ENCODE measurements at regions not wholly inside any gene's neighbourhood (a gene's known extent, or its start where the extent isn't known, plus 50 kb on each side); places are given as distances from the start of the nearest gene placed in this dataset.
"Not testable (repeated sequence)": the region's sequence is repeated elsewhere in the genome, so short reads cannot be mapped to it uniquely, and the experiment has no call there.

- ATAC-seq (ENCODE audit: low read depth) (no peak), DNase-seq (no peak)
- Mint-ChIP-seq H3K4me3 (no peak overlapping the region), H3K4me1 (no peaks in the 10 kb centered on the region), H3K36me3 (no peaks in the 10 kb centered on the region), H3K27ac (no peak overlapping the region), H3K27me3 (no peaks in the 10 kb centered on the region), H3K9me3 (no peaks in the 10 kb centered on the region)
- POLR2A ChIA-PET, result no interaction called here
Measured at GRCh38 chr4:115234405-115235093, 121.1 kb upstream of the NDST4 start.

- POLR2A ChIA-PET, result no interaction called here
- H3K4me3 Mint-ChIP-seq, result no peak overlapping the region
- no peaks in the 10 kb centered on the region for H3K27me3 Mint-ChIP-seq
- no peak for ATAC-seq (ENCODE audit: low read depth)
- no peak for DNase-seq
- H3K27ac Mint-ChIP-seq, result no peak overlapping the region
- no peaks in the 10 kb centered on the region for H3K4me1 Mint-ChIP-seq
- no peaks in the 10 kb centered on the region for H3K36me3 Mint-ChIP-seq
- no peaks in the 10 kb centered on the region for H3K9me3 Mint-ChIP-seq
Measured at GRCh38 chr4:115233600-115233999, 120.2 kb upstream of the NDST4 start.

- no peaks in the 10 kb centered on the region for H3K9me3 Mint-ChIP-seq
- DNase-seq, result no peak
- H3K27me3 Mint-ChIP-seq, result no peaks in the 10 kb centered on the region
- H3K27ac Mint-ChIP-seq, result no peak overlapping the region
- POLR2A ChIA-PET, result no interaction called here
- ATAC-seq (ENCODE audit: low read depth), result no peak
- no peaks in the 10 kb centered on the region for H3K36me3 Mint-ChIP-seq
- H3K4me1 Mint-ChIP-seq, result no peaks in the 10 kb centered on the region
- no peak overlapping the region for H3K4me3 Mint-ChIP-seq
Measured at GRCh38 chr4:115229873-115230272, 116.5 kb upstream of the NDST4 start.

- H3K36me3 Mint-ChIP-seq, result no peaks in the 10 kb centered on the region
- no peak for ATAC-seq (ENCODE audit: low read depth)
- POLR2A ChIA-PET, result no interaction called here
- H3K4me1 Mint-ChIP-seq, result no peaks in the 10 kb centered on the region
- no peak for DNase-seq
- no peaks in the 10 kb centered on the region for H3K9me3 Mint-ChIP-seq
- H3K4me3 Mint-ChIP-seq, result no peak overlapping the region
- no peak overlapping the region for H3K27ac Mint-ChIP-seq
- no peaks in the 10 kb centered on the region for H3K27me3 Mint-ChIP-seq
Measured at GRCh38 chr4:115228851-115229250, 115.4 kb upstream of the NDST4 start.

GRCh38 chr4:115222061-115222460, 108.6 kb upstream of the NDST4 start:
- Mint-ChIP-seq H3K27ac (no peak overlapping the region), H3K4me3 (no peak overlapping the region), H3K36me3 (no peaks in the 10 kb centered on the region), H3K27me3 (no peaks in the 10 kb centered on the region), H3K4me1 (no peaks in the 10 kb centered on the region), H3K9me3 (no peaks in the 10 kb centered on the region)
- ATAC-seq (ENCODE audit: low read depth) (no peak), DNase-seq (no peak)
- POLR2A ChIA-PET, result no interaction called here

GRCh38 chr4:115219862-115220261, 106.4 kb upstream of the NDST4 start:
- Mint-ChIP-seq H3K4me1 (no peaks in the 10 kb centered on the region), H3K27ac (no peak overlapping the region), H3K36me3 (no peaks in the 10 kb centered on the region), H3K27me3 (no peaks in the 10 kb centered on the region), H3K4me3 (no peak overlapping the region), H3K9me3 (no peaks in the 10 kb centered on the region)
- ATAC-seq (ENCODE audit: low read depth), result no peak
- POLR2A ChIA-PET, result no interaction called here
- DNase-seq, result no peak

GRCh38 chr4:115219315-115219860, 106.0 kb upstream of the NDST4 start:
- ATAC-seq (ENCODE audit: low read depth), result no peak

GRCh38 chr4:115215935-115216334, 102.5 kb upstream of the NDST4 start:
- H3K36me3 Mint-ChIP-seq, result no peaks in the 10 kb centered on the region
- no peaks in the 10 kb centered on the region for H3K27me3 Mint-ChIP-seq
- DNase-seq (no peak), ATAC-seq (ENCODE audit: low read depth) (no peak)
- H3K4me3 Mint-ChIP-seq, result no peak overlapping the region
- H3K27ac Mint-ChIP-seq, result no peak overlapping the region
- no peaks in the 10 kb centered on the region for H3K4me1 Mint-ChIP-seq
- POLR2A ChIA-PET, result no interaction called here
- no peaks in the 10 kb centered on the region for H3K9me3 Mint-ChIP-seq

More at GRCh38 chr4:115219315-115219860, 106.0 kb upstream of the NDST4 start:
- no peak for DNase-seq
- Mint-ChIP-seq H3K27ac (no peak overlapping the region), H3K4me3 (no peak overlapping the region), H3K4me1 (no peaks in the 10 kb centered on the region), H3K36me3 (no peaks in the 10 kb centered on the region), H3K27me3 (no peaks in the 10 kb centered on the region), H3K9me3 (no peaks in the 10 kb centered on the region)
- POLR2A ChIA-PET, result no interaction called here

GRCh38 chr4:115213716-115214115, 100.3 kb upstream of the NDST4 start:
- Mint-ChIP-seq H3K27me3 (no peaks in the 10 kb centered on the region), H3K27ac (no peak overlapping the region), H3K36me3 (no peaks in the 10 kb centered on the region), H3K9me3 (no peaks in the 10 kb centered on the region), H3K4me3 (no peak overlapping the region), H3K4me1 (no peaks in the 10 kb centered on the region)
- ATAC-seq (ENCODE audit: low read depth) (no peak), DNase-seq (no peak)
- POLR2A ChIA-PET, result no interaction called here

- no peaks in the 10 kb centered on the region for H3K9me3 Mint-ChIP-seq
- no peak for DNase-seq
- H3K4me1 Mint-ChIP-seq, result no peaks in the 10 kb centered on the region
- POLR2A ChIA-PET, result no interaction called here
- no peaks in the 10 kb centered on the region for H3K27me3 Mint-ChIP-seq
- ATAC-seq (ENCODE audit: low read depth), result no peak
- H3K36me3 Mint-ChIP-seq, result no peaks in the 10 kb centered on the region
- no peak overlapping the region for H3K4me3 Mint-ChIP-seq
- no peak overlapping the region for H3K27ac Mint-ChIP-seq
Measured at GRCh38 chr4:115201042-115201330, 87.6 kb upstream of the NDST4 start.

- ATAC-seq (ENCODE audit: low read depth); DNase-seq; H3K36me3 Mint-ChIP-seq; H3K27ac Mint-ChIP-seq; H3K4me1 Mint-ChIP-seq; H3K27me3 Mint-ChIP-seq; H3K9me3 Mint-ChIP-seq; H3K4me3 Mint-ChIP-seq; POLR2A ChIA-PET: not testable (repeated sequence)
Measured at GRCh38 chr4:115200201-115201041, 87.0 kb upstream of the NDST4 start.

GRCh38 chr4:115194612-115195011, 81.2 kb upstream of the NDST4 start:
- H3K27ac Mint-ChIP-seq; H3K4me3 Mint-ChIP-seq; DNase-seq; H3K27me3 Mint-ChIP-seq; H3K9me3 Mint-ChIP-seq; H3K4me1 Mint-ChIP-seq; POLR2A ChIA-PET; H3K36me3 Mint-ChIP-seq; ATAC-seq (ENCODE audit: low read depth): not testable (repeated sequence)

- Mint-ChIP-seq H3K27me3 (no peaks in the 10 kb centered on the region), H3K9me3 (peaks cover 2% of the 10 kb centered on the region), H3K4me3 (no peak overlapping the region), H3K27ac (no peak overlapping the region), H3K4me1 (no peaks in the 10 kb centered on the region), H3K36me3 (no peaks in the 10 kb centered on the region)
- DNase-seq, result no peak
- POLR2A ChIA-PET, result no interaction called here
- no peak for ATAC-seq (ENCODE audit: low read depth)
Measured at GRCh38 chr4:115190529-115190928, 77.1 kb upstream of the NDST4 start.

- POLR2A ChIA-PET, result no interaction called here
Measured at GRCh38 chr4:115187136-115187535, 73.7 kb upstream of the NDST4 start.

More at GRCh38 chr4:115187136-115187535, 73.7 kb upstream of the NDST4 start:
- Mint-ChIP-seq H3K27me3 (no peaks in the 10 kb centered on the region), H3K4me3 (no peak overlapping the region), H3K36me3 (no peaks in the 10 kb centered on the region), H3K9me3 (no peaks in the 10 kb centered on the region), H3K4me1 (no peaks in the 10 kb centered on the region), H3K27ac (no peak overlapping the region)
- ATAC-seq (ENCODE audit: low read depth), result no peak
- no peak for DNase-seq
